ENCODE measurements at regions not wholly inside any gene's neighbourhood (a gene's known extent, or its start where the extent isn't known, plus 50 kb on each side); places are given as distances from the start of the nearest gene placed in this dataset.

DNA sequence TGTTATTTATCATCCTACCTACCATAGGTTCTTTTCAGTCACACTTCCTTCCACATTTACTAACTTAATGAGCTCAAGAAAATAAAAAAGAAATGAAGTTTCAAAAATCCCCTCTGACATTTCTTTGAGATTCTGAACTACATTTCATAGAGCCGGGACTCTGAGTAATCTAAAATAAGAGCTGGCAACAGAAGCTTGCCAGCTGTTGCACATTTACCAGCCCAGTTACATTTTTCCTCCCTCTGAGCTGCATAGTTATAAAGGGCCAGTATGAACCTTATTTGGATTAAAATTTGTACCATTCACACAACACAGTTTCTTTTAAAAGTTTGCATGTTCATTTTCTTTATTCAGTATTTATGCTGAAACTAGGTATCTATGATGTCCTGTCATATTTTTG is 119.5 kb upstream of the CAV2 start:
- ChIA-PET CTCF (interaction anchor here (1.6 kb wide), 1 partner anchor 11 kb away, joined by 6 read pairs; no protein-coding TSS in a partner anchor), POLR2A (no interaction called here)
- H3K4me3 ChIP-seq (ENCODE audit: low read depth, low read length): no peak overlapping the region
- no peaks in the 10 kb centered on the region for H3K4me1 ChIP-seq (ENCODE audit: control insufficient read depth, insufficient read depth, low read length)
- TF ChIP-seq ZNF549 (tag by site-specific recombination; IDR thresholded peaks at IDR 0.05) (no peak), ZNF350 (tag by site-specific recombination; IDR thresholded peaks at IDR 0.05) (no peak), ZIC2 (tag by site-specific recombination; IDR thresholded peaks at IDR 0.05) (no peak), ZBTB48 (tag by site-specific recombination; IDR thresholded peaks at IDR 0.05) (no peak), BCL11B (tag by site-specific recombination; IDR thresholded peaks at IDR 0.05; ENCODE audit: low read depth) (no peak), WT1 (tag by site-specific recombination; IDR thresholded peaks at IDR 0.05) (no peak), ZNF202 (tag by site-specific recombination; IDR thresholded peaks at IDR 0.05; ENCODE audit: borderline replicate concordance) (no peak), ZFHX2 (tag by site-specific recombination; conservative IDR thresholded peaks at IDR 0.05) (no peak), ZNF670 (tag by site-specific recombination; IDR thresholded peaks at IDR 0.05; ENCODE audit: low read depth) (no peak), ZNF391 (tag by site-specific recombination; IDR thresholded peaks at IDR 0.05; ENCODE audit: borderline replicate concordance, low read depth) (no peak), SETDB1 (IDR thresholded peaks at IDR 0.05; ENCODE audit: insufficient read length, low read length) (no peak), TSHZ1 (tag by site-specific recombination; IDR thresholded peaks at IDR 0.05; ENCODE audit: borderline replicate concordance) (no peak), MEIS1 (CRISPR knock-in tag; IDR thresholded peaks at IDR 0.05; ENCODE audit: borderline replicate concordance) (no peak), ZNF112 (tag by site-specific recombination; IDR thresholded peaks at IDR 0.05) (no peak), ZNF10 (tag by site-specific recombination; IDR thresholded peaks at IDR 0.05) (no peak)
- TF ChIP-seq, protein P1, sequence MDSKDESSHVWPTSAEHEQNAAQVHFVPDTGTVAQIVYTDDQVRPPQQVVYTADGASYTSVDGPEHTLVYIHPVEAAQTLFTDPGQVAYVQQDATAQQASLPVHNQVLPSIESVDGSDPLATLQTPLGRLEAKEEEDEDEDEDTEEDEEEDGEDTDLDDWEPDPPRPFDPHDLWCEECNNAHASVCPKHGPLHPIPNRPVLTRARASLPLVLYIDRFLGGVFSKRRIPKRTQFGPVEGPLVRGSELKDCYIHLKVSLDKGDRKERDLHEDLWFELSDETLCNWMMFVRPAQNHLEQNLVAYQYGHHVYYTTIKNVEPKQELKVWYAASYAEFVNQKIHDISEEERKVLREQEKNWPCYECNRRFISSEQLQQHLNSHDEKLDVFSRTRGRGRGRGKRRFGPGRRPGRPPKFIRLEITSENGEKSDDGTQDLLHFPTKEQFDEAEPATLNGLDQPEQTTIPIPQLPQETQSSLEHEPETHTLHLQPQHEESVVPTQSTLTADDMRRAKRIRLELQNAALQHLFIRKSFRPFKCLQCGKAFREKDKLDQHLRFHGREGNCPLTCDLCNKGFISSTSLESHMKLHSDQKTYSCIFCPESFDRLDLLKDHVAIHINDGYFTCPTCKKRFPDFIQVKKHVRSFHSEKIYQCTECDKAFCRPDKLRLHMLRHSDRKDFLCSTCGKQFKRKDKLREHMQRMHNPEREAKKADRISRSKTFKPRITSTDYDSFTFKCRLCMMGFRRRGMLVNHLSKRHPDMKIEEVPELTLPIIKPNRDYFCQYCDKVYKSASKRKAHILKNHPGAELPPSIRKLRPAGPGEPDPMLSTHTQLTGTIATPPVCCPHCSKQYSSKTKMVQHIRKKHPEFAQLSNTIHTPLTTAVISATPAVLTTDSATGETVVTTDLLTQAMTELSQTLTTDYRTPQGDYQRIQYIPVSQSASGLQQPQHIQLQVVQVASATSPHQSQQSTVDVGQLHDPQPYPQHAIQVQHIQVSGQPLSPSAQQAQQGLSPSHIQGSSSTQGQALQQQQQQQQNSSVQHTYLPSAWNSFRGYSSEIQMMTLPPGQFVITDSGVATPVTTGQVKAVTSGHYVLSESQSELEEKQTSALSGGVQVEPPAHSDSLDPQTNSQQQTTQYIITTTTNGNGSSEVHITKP (tag by site-specific recombination; IDR thresholded peaks at IDR 0.05): no peak
- TF ChIP-seq, protein P2, sequence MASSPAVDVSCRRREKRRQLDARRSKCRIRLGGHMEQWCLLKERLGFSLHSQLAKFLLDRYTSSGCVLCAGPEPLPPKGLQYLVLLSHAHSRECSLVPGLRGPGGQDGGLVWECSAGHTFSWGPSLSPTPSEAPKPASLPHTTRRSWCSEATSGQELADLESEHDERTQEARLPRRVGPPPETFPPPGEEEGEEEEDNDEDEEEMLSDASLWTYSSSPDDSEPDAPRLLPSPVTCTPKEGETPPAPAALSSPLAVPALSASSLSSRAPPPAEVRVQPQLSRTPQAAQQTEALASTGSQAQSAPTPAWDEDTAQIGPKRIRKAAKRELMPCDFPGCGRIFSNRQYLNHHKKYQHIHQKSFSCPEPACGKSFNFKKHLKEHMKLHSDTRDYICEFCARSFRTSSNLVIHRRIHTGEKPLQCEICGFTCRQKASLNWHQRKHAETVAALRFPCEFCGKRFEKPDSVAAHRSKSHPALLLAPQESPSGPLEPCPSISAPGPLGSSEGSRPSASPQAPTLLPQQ (tag by site-specific recombination; IDR thresholded peaks at IDR 0.05): no peak
- TF ChIP-seq, protein P3, sequence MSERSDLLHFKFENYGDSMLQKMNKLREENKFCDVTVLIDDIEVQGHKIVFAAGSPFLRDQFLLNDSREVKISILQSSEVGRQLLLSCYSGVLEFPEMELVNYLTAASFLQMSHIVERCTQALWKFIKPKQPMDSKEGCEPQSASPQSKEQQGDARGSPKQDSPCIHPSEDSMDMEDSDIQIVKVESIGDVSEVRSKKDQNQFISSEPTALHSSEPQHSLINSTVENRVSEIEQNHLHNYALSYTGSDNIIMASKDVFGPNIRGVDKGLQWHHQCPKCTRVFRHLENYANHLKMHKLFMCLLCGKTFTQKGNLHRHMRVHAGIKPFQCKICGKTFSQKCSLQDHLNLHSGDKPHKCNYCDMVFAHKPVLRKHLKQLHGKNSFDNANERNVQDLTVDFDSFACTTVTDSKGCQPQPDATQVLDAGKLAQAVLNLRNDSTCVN (tag by site-specific recombination; optimal IDR thresholded peaks at IDR 0.05): no peak
- H3K9me3 ChIP-seq (ENCODE audit: control insufficient read depth, insufficient read depth, low read depth, low read length): no peaks in the 10 kb centered on the region
- no peaks in the 10 kb centered on the region for H3K36me3 ChIP-seq (ENCODE audit: control insufficient read depth in 2 of 2, insufficient read depth in 1 of 2, low read length in 2 of 2)
- no peak overlapping the region for H3K27ac ChIP-seq (ENCODE audit: extremely low read depth, low read depth, low read length)
